AG20443 (cell line): ENCODE measurements at regions not wholly inside any gene's neighbourhood (a gene's known extent, or its start where the extent isn't known, plus 50 kb on each side); places are given as distances from the start of the nearest gene placed in this dataset.
A peak's percentile ranks its signal among the peaks of the same experiment; 100 is the strongest.

ENCODE experiments used
- DNase-seq: peaks from one replicate; pipeline ENCODE4 v3.0.0; 2012; ENCODE audit warnings: low spot score, mixed read lengths

DNA sequence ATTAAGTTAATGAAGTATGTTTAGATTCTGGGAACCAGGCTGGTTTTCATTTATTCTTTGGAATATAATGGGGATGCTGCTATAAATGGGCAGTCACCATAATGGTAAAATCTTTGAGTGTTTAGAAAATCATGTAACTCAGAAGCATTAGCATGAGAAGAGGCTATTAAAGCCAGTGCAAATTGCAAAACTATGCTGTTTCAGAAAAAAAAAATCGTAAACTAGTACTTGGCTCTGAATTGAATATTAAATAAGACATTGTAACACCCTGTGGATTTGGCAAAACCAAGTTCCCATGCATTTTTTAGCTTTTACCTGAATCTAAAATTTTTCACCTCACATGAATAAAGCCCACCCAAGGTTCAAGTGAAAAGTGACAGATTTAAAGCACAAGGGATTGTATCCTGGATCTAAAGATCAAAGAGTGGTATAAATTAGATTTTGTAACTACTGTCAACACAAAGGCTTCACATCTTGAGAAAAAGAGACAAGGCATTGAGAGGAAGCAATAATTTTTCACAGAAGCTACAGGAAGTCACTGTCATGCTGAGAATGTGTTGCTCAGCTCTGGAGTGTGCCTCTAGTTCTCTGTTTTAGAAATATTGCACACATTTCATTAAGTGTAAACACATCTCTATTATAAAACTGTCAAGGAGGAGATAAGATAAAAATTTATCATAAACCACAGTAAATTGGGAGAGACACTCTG is 142.2 kb downstream of the ABCA8 start:
- DNase-seq, result no peak

DNA sequence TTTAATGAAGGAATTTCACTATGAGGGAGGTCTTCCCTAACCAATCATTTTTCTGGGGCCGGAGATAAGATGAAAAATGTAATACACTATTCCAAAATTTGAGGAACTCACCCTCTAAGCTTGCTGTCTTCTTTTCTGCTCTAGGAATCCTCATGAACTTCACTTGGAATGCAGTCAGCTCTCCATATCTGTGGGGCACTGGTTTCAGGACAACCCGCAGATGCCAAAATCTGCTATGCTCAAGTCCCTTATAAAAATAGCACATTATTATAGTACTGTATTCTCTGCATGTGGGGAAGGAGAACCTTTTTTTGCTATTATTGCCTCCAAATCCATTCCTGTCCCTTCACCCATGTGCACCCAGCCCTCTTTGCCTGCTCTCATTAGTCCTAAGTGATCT is 146.0 kb downstream of the ABCA8 start:
- no peak for DNase-seq

DNA sequence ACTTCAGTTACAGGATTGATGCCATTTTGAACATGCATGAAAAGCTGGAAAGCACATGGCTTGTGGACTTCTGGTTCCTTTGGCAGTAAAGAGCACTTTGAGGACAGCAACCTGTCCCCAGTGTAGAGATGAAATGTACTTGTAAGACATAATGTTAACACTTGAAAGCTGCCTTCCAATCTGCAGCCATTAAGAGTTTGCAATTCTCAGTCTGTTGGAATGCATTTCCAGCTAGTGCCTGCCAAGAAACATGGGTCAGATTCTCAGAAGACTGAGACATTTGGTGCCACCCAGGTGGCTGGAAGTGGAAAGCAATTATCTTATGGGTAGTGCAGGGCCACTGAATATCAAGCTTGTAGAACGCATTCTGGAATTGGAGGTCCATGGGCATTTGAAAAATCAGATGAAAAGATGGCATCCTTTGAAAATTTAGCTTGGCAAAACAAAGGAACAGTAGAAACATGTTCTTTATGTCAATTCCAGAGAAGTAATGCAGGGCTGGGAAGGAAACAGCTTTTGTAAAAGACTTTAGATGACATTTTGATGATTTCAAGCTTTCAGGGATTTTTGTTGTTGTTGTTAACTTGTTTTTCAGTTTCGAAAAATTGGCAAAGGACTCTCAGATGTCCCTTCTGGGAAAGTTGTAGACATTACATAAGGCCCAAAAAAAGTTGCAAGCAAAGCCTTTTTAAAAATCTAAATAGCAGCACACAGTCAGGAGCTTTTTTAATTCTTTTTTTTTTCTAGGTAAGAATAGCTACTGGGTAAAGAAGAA is 147.0 kb downstream of the ABCA8 start:
- DNase-seq, result peak; percentile 26

DNA sequence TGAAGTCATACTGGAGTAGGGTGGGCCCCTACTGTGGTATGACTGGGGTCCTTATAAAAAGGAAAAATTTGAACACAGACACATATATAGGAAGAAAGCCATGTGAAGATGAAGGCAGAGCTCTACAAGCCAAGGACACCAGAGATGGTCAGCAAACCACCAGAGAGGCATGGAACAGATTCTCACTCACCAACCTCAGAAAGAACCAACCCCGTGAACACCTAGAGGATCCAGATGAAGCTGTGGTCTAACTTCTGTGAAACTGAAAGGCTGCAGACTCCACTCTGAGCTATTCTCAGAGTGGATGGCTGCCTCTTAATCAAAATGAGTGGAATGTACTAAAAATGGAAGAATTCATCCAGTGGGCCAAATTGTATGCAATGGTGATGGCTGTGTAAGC is 149.6 kb downstream of the ABCA8 start:
- DNase-seq, result no peak

DNA sequence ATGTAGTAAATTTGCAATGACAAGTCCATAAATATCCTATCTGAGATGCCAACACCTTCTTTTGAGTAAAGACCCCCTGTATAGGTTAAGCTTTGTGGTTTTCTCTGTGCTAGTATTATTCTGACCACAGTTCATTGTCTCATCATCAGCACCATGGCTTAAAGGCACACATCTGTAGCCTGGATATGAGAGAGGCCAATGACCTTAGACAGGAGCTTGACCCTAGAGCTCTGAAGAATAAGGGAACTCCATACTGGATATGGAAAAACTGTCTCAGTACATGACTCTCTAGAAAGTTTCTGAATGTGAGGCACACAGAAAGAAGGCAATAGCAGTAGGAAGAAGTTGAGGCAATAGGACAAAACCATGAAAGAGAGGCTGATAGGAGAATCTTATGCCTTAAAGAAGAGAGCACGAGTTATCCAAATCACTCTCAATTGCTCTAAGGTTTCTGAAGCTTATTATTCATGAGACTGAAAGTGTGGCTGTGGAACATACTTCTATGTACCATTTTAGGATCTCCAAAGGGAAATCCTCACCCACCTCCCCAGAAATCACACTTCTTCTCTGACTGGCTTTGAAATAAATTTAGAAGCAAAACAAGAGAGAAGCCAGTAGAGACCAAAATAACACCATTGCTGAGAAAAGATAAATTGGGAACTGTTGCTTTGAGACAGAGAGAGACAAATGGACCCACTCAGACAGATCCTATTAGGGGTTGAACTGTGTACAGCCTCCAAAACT is 150.2 kb downstream of the ABCA8 start:
- DNase-seq, result no peak

DNA sequence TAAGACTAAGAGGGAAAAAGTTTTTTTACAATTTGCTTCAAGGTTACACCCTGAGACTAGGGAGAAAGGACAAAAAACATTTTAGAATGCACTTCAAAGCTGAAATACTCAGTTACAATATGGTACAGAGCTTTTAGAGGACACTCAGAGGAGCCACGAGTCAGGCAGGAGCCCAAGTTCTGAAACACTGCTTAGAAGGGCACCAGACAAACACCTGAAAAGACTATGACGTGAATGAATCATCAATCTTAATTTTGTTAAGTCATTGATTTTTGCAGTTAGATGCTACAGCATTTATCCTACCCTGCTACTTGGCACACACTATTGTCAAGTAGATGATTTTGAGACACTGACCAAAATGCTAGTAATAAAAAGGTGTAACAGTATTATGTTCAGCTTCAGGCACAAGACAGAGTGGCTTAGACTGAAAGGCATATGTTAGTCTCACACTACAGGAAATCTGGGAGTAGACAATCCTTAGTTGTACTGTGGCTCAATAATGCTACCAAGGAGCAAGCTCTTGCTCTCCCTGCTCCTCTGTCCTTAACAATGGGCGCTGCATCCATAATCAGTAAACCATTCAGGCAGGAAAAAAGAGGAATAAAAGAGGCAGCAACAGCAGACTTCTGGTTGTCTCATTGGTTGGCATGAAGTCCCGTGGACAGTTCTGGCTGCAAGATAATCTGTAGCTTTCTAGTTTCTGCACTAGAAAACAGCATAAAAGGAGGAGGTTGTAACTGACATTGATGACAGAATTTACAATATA is 151.8 kb downstream of the ABCA8 start:
- no peak for DNase-seq

DNA sequence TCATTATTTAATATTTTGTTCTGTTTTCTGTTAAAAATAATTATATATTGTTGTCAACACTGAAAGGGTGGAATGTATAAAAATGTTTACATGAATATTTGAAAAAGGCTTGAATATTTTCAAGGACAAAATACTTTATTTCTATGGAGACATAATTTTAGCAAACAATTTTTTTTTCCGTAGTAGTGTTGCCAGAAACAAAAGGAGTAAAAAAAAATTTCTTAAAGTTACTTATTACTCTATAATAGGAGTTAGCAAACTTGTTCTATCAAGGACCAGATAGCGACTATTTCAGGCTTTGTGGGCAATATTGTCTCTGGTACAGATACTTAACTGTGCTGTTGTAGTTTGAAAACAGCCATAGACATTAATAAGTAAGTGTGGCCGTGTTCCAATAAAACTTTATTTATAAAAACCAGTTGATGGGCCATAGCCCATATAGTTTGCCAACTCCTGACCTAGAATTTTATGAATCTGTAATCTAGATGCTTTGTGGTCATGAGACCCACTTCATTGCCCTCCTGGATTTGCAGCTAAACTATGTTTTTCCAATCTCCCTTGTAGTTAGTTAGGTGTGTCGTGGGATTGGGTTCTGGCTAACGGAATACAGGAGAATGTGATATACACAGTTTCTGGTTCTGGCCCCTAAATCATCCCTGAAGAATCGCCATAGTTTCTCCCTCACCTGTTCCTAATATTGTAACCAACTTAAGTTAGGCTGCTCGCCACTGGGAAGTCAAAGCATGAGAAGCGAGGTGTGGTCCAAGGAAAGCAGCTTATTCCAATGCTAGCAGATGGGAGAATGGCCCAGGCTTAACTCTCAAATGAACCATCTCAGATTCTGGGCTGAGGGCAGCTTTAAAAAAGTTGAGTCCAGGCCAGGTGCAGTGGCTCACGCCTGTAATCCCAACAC is 153.6 kb downstream of the ABCA8 start:
- DNase-seq, result no peak

DNA sequence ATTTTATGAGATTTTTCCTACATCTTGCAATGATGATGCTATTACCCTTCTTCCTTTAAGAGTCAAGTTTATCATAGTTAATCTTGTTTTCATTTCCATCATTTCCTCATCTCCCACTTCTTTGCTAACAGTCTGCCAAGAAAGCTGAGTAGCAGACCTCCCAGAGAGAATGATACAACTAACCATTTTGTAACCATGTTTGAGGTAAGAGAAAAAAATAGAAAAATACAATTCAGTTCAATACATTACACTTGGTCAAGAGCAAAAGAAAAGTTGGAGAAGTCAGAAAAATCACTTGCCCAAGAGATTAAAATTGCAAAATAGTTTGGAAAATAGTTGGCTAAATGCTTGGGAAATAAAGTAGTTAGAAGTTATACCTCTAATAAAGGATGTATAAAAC is 154.4 kb downstream of the ABCA8 start:
- no peak for DNase-seq

DNA sequence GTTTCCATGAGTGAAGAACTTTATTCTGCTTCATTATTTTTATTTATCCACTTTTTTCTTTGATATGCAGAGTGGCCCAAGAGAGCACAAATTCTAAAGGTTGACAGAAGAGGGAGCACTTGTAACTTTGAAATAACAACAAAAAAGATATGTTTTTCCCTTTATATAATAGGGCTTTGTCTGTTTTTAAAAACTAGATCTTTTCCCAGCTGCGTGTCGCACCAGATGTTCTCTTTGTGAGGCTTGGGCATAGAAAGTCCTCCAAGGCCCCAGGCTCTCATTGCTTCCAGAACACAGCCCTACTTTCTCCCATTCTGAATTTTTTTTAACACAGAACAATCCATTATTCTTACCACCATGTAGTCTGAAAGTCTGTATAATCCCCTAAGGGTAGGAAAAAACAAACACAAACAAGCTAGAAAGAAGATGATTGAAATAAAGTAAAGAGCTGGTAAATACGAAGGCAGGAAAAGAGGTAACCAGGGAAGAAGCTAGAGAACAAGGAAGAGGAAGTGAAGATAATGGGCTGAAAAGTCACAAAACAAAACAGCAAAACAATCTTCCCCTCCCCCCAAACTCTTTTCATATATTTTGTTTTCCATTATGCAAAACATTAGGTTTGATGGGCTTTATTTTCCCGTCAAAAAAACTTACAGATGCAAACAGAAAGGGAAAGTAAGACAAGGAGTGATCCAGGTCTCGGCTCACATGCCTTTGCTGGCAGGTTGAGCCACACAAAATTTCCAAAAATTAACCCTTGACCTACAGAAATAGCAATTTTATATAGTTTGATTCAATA is 160.4 kb downstream of the ABCA8 start:
- peak; percentile 29 for DNase-seq

DNA sequence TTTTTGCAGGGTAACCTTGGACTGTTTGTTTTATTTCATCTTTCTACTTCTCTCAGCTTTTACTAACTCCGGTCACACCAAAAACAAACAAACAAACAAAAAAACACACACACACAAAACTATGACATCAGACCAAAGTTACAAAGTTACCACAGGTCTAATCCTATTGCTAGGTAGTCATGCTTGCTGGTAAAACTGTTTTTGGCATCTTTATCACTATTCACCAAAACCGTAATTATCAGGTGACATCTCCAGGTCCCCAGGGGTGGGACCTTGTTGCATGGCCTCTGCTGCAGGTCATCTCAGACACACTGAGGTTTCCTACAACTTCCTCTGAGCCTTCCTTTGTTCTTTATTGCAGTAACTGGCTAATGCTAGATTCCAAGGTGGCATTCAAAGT is 162.3 kb downstream of the ABCA8 start:
- DNase-seq, result no peak

DNA sequence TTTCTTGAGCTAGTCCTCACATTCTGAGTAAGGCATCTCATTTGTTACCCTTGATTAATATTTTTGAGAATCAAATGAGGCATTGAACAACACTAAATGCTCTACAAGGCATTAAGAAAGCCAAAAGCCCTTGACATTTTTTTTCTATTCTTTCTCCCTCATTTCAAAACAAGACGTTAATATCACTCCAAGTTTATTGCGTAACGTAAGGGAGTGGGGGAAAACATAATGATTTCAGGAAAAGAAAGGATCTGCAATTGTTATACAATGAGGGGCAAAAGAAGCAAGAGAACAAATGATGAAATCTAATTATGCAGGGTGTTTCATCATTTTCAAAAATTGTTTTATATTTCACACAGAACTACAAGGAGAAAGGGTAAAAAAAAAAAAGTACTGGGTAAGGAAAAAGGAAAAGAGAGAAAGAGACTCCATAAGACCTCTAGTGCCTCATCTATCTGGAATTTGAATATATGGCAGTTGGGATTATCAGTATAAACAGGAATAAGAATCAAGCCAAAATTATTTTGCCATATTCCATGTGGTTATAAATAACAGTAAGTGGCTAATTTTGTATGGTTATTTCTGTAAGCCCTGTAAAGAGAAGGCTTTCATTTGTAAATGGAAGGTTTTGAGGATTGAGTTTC is 163.0 kb downstream of the ABCA8 start:
- no peak for DNase-seq

DNA sequence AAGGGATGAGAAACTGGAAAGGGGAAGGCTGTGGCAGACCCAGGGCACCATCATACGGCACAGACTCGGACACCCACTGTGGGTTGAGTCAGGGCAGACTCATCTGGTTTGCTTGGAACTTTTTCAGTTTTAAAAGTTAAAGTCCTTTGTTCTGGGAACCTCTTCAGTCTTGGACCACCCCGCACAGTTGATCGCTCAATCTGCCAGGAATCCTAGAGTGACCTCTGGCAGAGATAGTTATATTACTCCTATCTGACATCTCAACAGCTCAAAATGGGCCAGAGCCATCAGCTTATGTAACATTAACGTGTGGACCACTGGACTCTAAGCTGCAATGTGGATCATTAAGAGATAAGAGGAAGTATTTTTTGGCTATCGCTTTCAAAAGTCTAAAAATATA is 164.3 kb downstream of the ABCA8 start:
- no peak for DNase-seq

DNA sequence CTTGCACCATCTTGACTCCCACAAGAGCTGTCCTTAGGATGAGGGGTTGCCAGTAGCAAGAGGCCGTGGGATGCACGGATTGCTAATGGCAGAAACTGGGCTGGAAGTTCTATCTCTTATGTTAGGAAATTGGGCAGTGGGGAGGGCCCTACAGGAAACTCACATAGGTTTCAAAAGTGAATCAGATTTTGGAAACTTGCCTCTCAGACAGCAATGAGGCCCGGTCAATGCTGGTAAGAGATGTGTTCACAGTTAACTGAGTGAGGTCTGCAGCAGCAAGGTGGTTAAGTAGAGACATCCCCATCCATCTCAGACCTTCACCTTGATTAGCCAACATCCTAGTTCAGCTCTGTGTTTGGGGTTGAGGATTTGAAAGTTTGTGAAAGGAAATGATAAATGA is 164.7 kb downstream of the ABCA8 start:
- DNase-seq, result no peak

DNA sequence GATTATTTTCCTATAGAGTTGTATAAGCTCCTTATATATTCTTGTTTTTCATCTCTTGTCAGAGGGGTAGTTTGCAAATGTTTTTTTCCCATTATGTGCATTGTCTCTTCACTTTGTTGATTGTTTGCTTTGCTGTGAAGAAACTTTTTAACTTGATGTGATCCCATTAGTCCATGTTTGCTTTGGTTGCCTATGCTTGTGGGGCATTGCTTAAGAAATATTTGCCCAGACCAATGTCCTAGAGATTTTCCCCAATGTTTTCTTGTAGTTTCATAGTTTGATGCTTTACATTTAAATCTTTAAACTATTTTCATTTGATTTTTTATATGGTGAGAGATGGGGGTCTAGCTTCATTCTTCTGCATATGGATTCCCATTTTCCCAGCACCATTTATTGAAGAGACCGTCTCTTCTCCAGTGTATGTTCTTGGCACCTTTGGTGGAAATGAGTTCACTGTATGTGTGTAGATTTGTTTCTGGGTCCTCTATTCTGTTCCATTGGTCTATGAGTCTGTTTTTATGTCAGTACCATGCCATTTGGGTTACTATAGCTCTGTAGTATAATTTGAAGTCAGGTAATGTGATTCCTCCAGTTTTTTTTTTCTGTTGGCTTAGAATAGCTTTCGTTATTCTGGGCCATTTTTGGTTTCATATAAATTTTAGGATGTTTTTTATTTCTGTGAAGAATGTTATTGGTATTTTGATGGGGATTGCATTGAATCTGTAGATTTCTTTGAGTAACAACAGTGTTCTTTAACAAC is 165.8 kb downstream of the ABCA8 start:
- no peak for DNase-seq

DNA sequence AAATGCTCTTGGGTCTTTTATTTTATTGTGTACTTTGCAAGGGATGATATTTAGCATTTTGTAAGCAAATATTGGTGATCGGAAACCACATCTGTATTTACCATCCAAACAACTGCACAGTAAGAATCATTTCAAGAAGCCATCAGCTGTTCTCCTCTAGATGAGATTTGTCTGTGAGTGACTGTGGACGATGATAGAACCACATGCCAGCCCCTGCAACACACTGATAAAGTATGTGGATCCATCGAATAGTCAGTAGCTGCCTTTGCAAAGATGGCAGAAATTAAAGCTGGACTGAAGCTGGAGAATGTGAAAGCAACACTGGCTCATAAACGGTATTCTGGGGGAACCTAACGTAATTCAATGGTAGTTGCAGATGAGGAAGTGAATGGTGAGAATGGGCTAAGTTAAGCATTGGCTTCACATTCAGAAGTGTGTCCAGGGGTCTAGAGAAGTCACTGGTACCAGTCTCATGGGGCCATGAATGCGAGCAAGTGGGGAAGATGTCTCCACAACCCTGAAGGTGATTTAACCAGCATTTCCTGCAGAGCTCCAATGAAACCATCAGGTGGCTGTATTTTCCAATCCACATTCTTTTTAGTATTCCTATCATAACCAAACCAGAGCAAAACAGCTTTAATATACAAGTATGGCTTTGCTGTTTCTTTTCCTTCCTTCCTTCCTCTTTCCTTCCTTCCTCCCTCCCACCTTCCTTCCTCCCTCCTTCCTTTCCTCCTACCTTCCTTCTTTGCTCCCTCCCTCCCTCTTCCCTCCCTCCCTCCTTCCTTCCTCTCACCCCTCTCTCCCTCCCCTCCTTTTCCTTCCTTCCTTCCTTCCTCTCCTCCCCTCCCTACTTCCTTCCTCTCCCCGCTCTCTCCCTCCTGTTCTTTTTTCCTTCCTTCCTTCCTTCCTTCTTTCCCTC is 169.4 kb downstream of the ABCA8 start:
- DNase-seq, result no peak

DNA sequence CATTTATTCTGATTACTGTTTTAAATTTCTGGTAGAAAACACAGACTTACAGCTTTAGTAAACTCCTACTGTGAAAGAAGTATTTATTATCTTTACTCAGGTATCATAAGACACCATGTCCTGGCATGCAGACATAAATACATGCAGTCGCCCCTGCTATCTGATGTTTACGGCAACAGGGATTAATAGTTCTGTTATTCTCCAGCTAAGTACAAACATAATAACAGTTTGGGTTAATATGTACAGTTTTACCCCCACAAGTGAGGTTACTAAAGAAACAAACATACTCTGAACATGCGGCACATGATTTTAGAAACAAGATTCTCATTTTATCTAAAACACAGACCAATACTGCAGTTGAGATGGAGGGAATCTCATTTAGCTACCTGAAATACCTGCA is 170.8 kb downstream of the ABCA8 start:
- DNase-seq, result no peak

DNA sequence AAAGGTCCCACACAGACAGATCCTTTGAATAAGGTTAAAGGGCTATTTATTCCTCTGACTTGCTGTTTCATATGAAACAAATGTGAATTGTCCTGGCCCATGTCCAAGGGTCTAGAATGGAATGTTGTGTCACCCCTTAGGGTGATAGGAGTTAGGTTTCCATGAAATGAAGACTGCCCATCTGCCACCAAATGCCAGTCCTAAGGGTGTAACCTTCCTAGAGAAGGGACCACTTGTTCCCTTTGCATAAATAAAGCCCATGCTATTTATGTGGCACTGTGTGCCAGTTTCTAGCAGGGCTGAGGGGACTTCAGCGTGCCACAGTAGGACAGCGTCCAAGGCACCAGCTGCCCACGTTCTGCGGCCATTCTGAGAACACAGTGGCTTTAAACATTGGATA is 171.3 kb downstream of the ABCA8 start:
- DNase-seq, result no peak

DNA sequence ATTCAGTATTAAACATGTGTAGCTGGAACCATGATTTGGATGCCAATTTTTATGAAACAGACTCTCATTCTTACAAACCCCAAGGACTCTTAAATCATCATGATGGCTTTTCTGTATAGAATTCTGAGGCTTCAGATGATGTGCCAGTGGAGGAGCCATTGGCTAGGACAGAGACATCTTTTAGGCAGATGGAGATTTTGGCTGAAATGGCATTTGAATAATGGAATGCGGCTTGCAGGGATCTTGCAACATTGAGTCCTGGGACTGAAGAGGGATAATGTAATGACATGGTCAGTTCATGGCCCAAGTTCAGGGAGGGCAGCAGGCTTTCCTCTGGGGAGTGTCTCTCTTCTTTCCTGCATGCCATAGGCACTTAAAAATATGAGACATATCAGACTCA is 172.4 kb downstream of the ABCA8 start:
- peak; percentile 77 for DNase-seq
